ENCODE measurements at regions not wholly inside any gene's neighbourhood (a gene's known extent, or its start where the extent isn't known, plus 50 kb on each side); places are given as distances from the start of the nearest gene placed in this dataset.

DNA sequence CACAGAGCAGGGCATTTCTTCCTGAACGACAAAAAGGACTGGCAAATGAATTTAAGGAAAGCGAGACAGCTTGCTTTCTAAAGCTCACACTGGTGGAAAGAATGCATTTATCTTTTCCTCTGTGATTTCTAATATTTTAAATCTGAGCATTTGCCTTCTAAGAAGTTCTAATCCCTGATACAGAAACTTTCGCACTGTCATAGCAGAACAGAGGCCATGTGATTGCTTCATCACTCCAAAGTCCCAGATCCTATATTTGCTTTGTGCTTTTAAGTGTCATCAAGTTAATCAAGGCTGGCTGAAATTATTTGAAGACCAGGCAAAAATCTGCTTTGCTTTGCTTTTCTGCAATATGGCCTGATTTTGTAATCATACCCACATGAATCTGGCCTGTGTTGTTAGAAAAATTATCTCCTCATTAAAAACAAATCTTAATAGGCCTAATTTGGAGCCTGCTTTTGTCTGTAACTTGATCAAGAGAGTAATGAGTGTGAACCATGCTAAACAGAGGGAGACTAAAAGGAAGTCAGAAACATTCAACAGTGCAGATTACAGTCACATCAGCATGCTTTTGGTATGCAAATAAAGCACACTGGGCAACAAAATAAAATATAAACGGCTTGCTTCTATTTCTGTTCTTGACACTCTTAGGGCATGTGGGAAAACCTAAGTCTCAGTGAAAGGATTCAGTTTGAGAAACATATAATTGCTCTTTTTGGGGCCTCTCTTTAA lies 178.2 kb upstream of the ADAMTS9 start:
- H3K27me3 ChIP-seq (ENCODE audit: control insufficient read depth, insufficient read depth, low read length, poor library complexity, severe bottlenecking), result no peaks in the 10 kb centered on the region
- WGBS, 2 experiments (ENCODE audit: insufficient coverage in 1 of 2, insufficient read length in 1 of 2), result 61 to 73% methylated on average over 4 of the region's 4 CpGs
- Mint-ChIP-seq H3K27ac (no peak overlapping the region), H3K4me1 (peaks cover 6% of the 10 kb centered on the region), H3K4me3 (no peak overlapping the region), H3K9me3 (no peaks in the 10 kb centered on the region), H3K27me3 (ENCODE audit: insufficient read depth) (no peaks in the 10 kb centered on the region), H3K36me3 (ENCODE audit: low read depth) (no peaks in the 10 kb centered on the region)
- H3K9me3 ChIP-seq (ENCODE audit: control insufficient read depth, low read length), result peaks cover 18% of the 10 kb centered on the region
- H3K4me1 ChIP-seq (ENCODE audit: control insufficient read depth, insufficient read depth, low read length), result no peaks in the 10 kb centered on the region
- no peak overlapping the region for H3K9ac ChIP-seq (ENCODE audit: extremely low read depth, low read length, poor library complexity, severe bottlenecking)
- no peak for DNase-seq
- TF ChIP-seq, protein P1, sequence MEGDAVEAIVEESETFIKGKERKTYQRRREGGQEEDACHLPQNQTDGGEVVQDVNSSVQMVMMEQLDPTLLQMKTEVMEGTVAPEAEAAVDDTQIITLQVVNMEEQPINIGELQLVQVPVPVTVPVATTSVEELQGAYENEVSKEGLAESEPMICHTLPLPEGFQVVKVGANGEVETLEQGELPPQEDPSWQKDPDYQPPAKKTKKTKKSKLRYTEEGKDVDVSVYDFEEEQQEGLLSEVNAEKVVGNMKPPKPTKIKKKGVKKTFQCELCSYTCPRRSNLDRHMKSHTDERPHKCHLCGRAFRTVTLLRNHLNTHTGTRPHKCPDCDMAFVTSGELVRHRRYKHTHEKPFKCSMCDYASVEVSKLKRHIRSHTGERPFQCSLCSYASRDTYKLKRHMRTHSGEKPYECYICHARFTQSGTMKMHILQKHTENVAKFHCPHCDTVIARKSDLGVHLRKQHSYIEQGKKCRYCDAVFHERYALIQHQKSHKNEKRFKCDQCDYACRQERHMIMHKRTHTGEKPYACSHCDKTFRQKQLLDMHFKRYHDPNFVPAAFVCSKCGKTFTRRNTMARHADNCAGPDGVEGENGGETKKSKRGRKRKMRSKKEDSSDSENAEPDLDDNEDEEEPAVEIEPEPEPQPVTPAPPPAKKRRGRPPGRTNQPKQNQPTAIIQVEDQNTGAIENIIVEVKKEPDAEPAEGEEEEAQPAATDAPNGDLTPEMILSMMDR (conservative IDR thresholded peaks at IDR 0.05), result no peak
- no peak overlapping the region for H3K27ac ChIP-seq (ENCODE audit: low read depth, low read length)
- no peak overlapping the region for H3K4me3 ChIP-seq (ENCODE audit: low read length)
- H3K36me3 ChIP-seq (ENCODE audit: control insufficient read depth, insufficient read depth, low read length), result no peaks in the 10 kb centered on the region

DNA sequence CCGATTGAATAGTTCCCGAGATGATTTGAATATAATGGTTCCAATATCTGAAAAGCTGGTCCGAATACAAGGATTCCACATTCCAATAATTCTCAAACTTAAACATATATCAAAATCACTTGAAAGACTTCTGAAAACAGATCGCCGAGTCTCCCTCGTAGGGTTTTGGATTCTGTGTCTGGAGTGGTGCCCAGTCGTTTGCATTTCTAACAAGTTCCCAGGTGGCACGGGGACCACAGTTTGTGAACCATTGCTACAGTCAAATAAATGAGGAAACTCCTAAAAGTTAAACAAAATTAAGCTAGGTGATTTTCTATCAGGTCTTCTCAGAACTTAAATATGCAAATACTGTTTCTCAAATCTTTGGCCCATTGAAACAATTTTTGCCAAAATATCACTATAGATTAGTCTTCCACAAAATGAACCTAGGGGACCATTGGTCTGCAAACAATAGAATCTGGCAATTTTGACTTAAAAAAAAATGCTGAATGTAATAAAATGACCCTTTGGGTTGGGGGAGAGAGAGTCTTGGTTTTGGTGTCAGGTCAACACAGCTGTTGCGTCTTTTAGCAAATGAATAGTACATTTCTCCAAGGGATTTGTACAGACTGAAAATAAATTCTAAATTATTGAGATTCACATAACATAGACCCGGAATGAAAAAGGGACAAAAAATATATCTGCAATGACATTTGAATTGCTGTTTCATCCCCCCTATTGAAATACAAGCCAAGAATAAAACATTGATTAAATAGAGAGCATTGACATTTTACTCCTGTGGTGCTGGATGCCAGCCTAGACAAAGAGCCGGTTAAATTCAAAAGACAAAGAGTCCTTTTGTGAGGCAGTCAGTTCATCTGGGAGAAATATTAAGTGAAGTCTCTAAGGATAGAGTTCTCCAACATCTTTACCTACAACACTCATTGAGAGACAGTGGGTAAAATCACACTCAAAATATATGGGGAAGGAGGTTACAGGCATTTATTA lies 175.7 kb upstream of the ADAMTS9 start:
- no peak for DNase-seq
- Mint-ChIP-seq H3K9me3 (no peaks in the 10 kb centered on the region), H3K4me3 (no peak overlapping the region), H3K27me3 (ENCODE audit: insufficient read depth) (no peaks in the 10 kb centered on the region), H3K27ac (no peak overlapping the region), H3K36me3 (ENCODE audit: low read depth) (no peaks in the 10 kb centered on the region), H3K4me1 (peaks cover 6% of the 10 kb centered on the region)
- Histone ChIP-seq H3K27me3 (ENCODE audit: control insufficient read depth, insufficient read depth, low read length, poor library complexity, severe bottlenecking) (no peaks in the 10 kb centered on the region), H3K9me3 (ENCODE audit: control insufficient read depth, low read length) (no peaks in the 10 kb centered on the region), H3K36me3 (ENCODE audit: control insufficient read depth, insufficient read depth, low read length) (no peaks in the 10 kb centered on the region), H3K4me3 (ENCODE audit: low read length) (no peak overlapping the region), H3K4me1 (ENCODE audit: control insufficient read depth, insufficient read depth, low read length) (no peaks in the 10 kb centered on the region), H3K9ac (ENCODE audit: extremely low read depth, low read length, poor library complexity, severe bottlenecking) (no peak overlapping the region), H3K27ac (ENCODE audit: low read depth, low read length) (peak overlapping the region; percentile 68)
- TF ChIP-seq, protein P1 (conservative IDR thresholded peaks at IDR 0.05), result no peak
- WGBS, 2 experiments (ENCODE audit: insufficient coverage in 1 of 2, insufficient read length in 1 of 2), result 89 to 95% methylated on average over 7 to 11 of the region's 11 CpGs

DNA sequence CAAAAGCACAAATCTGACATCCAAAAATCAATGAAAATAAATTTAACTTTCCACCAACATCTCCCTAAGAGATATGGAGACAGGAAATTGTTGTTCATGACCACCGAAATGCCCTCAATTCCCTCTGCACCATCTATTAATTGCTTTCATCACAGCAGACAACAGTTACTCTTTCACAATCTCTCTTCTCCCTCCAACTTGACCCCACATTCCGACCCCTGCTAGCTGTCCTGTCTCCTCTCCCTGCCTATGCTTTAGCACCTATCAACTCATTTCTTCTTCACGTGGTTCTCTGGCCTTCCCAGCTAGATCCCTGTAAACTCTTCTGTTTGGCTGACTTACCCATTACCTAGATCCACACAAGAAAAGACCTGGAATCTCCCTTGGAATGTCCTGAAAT lies 173.9 kb upstream of the ADAMTS9 start:
- Mint-ChIP-seq H3K4me3 (no peak overlapping the region), H3K9me3 (no peaks in the 10 kb centered on the region), H3K27me3 (ENCODE audit: insufficient read depth) (no peaks in the 10 kb centered on the region), H3K27ac (no peak overlapping the region), H3K36me3 (ENCODE audit: low read depth) (no peaks in the 10 kb centered on the region), H3K4me1 (peaks cover 6% of the 10 kb centered on the region)
- Histone ChIP-seq H3K9ac (ENCODE audit: extremely low read depth, low read length, poor library complexity, severe bottlenecking) (no peak overlapping the region), H3K27me3 (ENCODE audit: control insufficient read depth, insufficient read depth, low read length, poor library complexity, severe bottlenecking) (no peaks in the 10 kb centered on the region), H3K4me1 (ENCODE audit: control insufficient read depth, insufficient read depth, low read length) (no peaks in the 10 kb centered on the region), H3K9me3 (ENCODE audit: control insufficient read depth, low read length) (no peaks in the 10 kb centered on the region), H3K36me3 (ENCODE audit: control insufficient read depth, insufficient read depth, low read length) (no peaks in the 10 kb centered on the region), H3K27ac (ENCODE audit: low read depth, low read length) (no peak overlapping the region), H3K4me3 (ENCODE audit: low read length) (no peak overlapping the region)
- no peak for DNase-seq
- TF ChIP-seq, protein P1 (conservative IDR thresholded peaks at IDR 0.05), result no peak
- WGBS, 2 experiments (ENCODE audit: insufficient coverage in 1 of 2, insufficient read length in 1 of 2), result 74 to 87% methylated on average over 2 to 3 of the region's 3 CpGs

All from endodermal cell (in vitro differentiated cells).